ENCODE measurements at regions not wholly inside any gene's neighbourhood (a gene's known extent, or its start where the extent isn't known, plus 50 kb on each side); places are given as distances from the start of the nearest gene placed in this dataset.

DNA sequence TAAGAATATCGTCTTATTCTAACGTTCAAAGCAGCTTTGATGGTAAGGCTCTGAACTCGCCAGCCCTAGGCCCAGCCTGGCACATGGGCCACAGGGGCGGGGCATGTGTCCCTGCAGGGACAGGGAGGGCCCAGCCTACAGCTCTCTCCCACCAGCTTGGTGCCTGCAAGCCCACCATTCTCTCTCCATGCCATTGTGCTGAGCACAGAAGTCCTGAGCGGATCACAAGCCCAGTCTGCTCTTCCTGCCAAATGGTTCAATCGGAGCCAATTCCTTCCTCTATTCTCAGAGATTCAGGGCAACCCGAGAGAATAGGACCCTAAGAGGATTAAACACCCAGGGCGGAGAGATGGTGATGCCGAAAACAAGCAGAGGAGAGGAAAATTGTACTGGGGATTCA is 50.3 kb upstream of the APCDD1 start:
- DNase-seq (ENCODE audit: low spot score in 2 of 2), result no peak
- H3K4me3 ChIP-seq, result no peak overlapping the region
- no peaks in the 10 kb centered on the region for H3K27me3 ChIP-seq
- intact Hi-C loops (cut with DNase I), result no loop called here
- H3K4me1 ChIP-seq, result no peaks in the 10 kb centered on the region
- H3K36me3 ChIP-seq, result no peaks in the 10 kb centered on the region
- TF ChIP-seq, protein P1, sequence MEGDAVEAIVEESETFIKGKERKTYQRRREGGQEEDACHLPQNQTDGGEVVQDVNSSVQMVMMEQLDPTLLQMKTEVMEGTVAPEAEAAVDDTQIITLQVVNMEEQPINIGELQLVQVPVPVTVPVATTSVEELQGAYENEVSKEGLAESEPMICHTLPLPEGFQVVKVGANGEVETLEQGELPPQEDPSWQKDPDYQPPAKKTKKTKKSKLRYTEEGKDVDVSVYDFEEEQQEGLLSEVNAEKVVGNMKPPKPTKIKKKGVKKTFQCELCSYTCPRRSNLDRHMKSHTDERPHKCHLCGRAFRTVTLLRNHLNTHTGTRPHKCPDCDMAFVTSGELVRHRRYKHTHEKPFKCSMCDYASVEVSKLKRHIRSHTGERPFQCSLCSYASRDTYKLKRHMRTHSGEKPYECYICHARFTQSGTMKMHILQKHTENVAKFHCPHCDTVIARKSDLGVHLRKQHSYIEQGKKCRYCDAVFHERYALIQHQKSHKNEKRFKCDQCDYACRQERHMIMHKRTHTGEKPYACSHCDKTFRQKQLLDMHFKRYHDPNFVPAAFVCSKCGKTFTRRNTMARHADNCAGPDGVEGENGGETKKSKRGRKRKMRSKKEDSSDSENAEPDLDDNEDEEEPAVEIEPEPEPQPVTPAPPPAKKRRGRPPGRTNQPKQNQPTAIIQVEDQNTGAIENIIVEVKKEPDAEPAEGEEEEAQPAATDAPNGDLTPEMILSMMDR (IDR thresholded peaks at IDR 0.05), result no peak
- H3K27ac ChIP-seq, result no peak overlapping the region
- no peaks in the 10 kb centered on the region for H3K9me3 ChIP-seq
